Hepatocyte (in vitro differentiated cells): ENCODE measurements at regions not wholly inside any gene's neighbourhood (a gene's known extent, or its start where the extent isn't known, plus 50 kb on each side); places are given as distances from the start of the nearest gene placed in this dataset.

Experiments
- EZH2 ChIP-seq: fragments of 200-600 bp; sonication (generic); IDR thresholded peaks from 2 replicates; pipeline ENCODE4 v1.6.1; 2016; ENCODE audit warnings: antibody characterized with exemption, mild to moderate bottlenecking, borderline replicate concordance
- EZH2phosphoT487 ChIP-seq: fragments of 200-600 bp; sonication (generic); IDR thresholded peaks from one replicate; pipeline ENCODE4 v1.6.1; 2018; ENCODE audit warnings: antibody characterized with exemption, mild to moderate bottlenecking, low read depth, moderate library complexity; ENCODE audit not compliant: unreplicated experiment, severe bottlenecking
- TF ChIP-seq, protein P1 (sequence below): fragments of 200-600 bp; sonication (generic); IDR thresholded peaks from 2 replicates; pipeline ENCODE4 v1.5.1; 2016; ENCODE audit warnings: antibody characterized with exemption, mild to moderate bottlenecking; ENCODE audit not compliant: poor library complexity

GRCh38 chr1:81717230-81717629 is 83.5 kb upstream of the ADGRL2 start:
- TF ChIP-seq, protein P1, sequence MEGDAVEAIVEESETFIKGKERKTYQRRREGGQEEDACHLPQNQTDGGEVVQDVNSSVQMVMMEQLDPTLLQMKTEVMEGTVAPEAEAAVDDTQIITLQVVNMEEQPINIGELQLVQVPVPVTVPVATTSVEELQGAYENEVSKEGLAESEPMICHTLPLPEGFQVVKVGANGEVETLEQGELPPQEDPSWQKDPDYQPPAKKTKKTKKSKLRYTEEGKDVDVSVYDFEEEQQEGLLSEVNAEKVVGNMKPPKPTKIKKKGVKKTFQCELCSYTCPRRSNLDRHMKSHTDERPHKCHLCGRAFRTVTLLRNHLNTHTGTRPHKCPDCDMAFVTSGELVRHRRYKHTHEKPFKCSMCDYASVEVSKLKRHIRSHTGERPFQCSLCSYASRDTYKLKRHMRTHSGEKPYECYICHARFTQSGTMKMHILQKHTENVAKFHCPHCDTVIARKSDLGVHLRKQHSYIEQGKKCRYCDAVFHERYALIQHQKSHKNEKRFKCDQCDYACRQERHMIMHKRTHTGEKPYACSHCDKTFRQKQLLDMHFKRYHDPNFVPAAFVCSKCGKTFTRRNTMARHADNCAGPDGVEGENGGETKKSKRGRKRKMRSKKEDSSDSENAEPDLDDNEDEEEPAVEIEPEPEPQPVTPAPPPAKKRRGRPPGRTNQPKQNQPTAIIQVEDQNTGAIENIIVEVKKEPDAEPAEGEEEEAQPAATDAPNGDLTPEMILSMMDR, result no peak
- TF ChIP-seq EZH2 (no peak), EZH2phosphoT487 (no peak)
